Left kidney (tissue), 1 donor: ENCODE measurements at regions not wholly inside any gene's neighbourhood (a gene's known extent, or its start where the extent isn't known, plus 50 kb on each side); places are given as distances from the start of the nearest gene placed in this dataset.

Experiments used
- DNase-seq: peaks from one replicate; pipeline ENCODE4 v3.0.0-alpha.2; 2013

DNA sequence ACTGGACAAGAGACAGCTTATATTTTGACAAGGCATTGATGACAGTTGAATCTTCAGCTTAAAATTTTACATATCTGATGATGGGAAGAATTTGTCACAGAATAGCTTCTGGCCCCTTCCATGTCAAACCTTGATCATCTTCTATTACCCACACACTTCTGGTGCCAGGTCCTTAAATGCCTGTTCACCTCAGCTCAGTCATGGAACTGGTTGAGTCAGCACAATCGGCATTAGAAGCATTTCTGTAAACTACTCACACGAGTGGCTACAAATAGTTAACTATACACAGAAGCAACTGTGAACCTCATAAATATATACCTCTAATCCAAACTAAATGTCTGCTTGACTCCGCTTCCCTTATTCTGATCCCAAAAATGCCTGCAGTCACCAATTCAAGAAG lies 161.2 kb downstream of the FOXO1 start:
- DNase-seq = no peak
